H1 (cell line): ENCODE measurements at regions not wholly inside any gene's neighbourhood (a gene's known extent, or its start where the extent isn't known, plus 50 kb on each side); places are given as distances from the start of the nearest gene placed in this dataset.
A peak's percentile ranks its signal among the peaks of the same experiment; 100 is the strongest.

Experiments
- CTCF ChIA-PET: fragments of 300-600 bp; sonication (Branson Sonifier 250); formaldehyde crosslinking; loops from one replicate; lab custom pipeline; 2021; ENCODE audit not compliant: partially characterized antibody; lab: Charles Lee
- POLR2A ChIA-PET: fragments of 300-600 bp; sonication (Branson Sonifier 250); formaldehyde crosslinking; loops from one replicate; lab custom pipeline; 2021; ENCODE audit warnings: inconsistent platforms; ENCODE audit not compliant: partially characterized antibody; lab: Charles Lee
- DNase-seq, 2 experiments: peaks; one replicate each; pipeline versions ENCODE4 v3.0.0 to v3.0.0-alpha.2; 2010 to 2022; ENCODE audit warnings: low spot score in 2 of 2, low read depth in 1 of 2, mixed read lengths in 1 of 2
- FAIRE-seq: peaks from 2 replicates; lab custom pipeline; 2011; peaks lifted over from hg19 to GRCh38; lab: Jason Lieb, UNC
- H2AFZ ChIP-seq: 2 replicates; pipeline ENCODE4 v1.8.1; 2012; ENCODE audit warnings: low read length, inconsistent platforms
- H2AK5ac ChIP-seq: 2 replicates; pipeline ENCODE4 v1.6.1; 2013; ENCODE audit warnings: low read depth, low read length
- H2BK120ac ChIP-seq: replicated peaks from 2 replicates; pipeline ENCODE3; 2013; ENCODE audit warnings: low read depth, low read length, inconsistent platforms
- H2BK12ac ChIP-seq: 2 replicates; pipeline ENCODE4 v1.6.1; 2013; ENCODE audit warnings: low read depth, low read length
- H2BK15ac ChIP-seq: 2 replicates; pipeline ENCODE4 v1.6.1; 2013; ENCODE audit warnings: low read length
- H2BK20ac ChIP-seq: 2 replicates; pipeline ENCODE4 v1.6.1; 2013; ENCODE audit warnings: low read length
- H2BK5ac ChIP-seq: 2 replicates; pipeline ENCODE4 v1.6.1; 2013; ENCODE audit warnings: low read depth, low read length
- H3K14ac ChIP-seq: 2 replicates; pipeline ENCODE4 v1.6.1; 2013; ENCODE audit warnings: inconsistent platforms; ENCODE audit not compliant: insufficient read length
- H3K18ac ChIP-seq: 2 replicates; pipeline ENCODE4 v1.6.1; 2013; ENCODE audit warnings: low read length; ENCODE audit errors: extremely low read depth
- H3K23ac ChIP-seq: 2 replicates; pipeline ENCODE4 v1.6.1; 2013; ENCODE audit warnings: inconsistent platforms; ENCODE audit not compliant: insufficient read length
- H3K23me2 ChIP-seq: 2 replicates; pipeline ENCODE4 v1.6.1; 2013; ENCODE audit warnings: low read depth, low read length
- H3K27ac ChIP-seq: 2 replicates; pipeline ENCODE4 v1.6.1; 2011; ENCODE audit warnings: low read depth, low read length, inconsistent platforms
- H3K27me3 ChIP-seq, 4 experiments: replicated peaks in 1 of 4; 1 replicate in 1 of 4; 2 replicates in 3 of 4; pipeline versions ENCODE4 v1.6.1 to v1.8.1; 2011 to 2013; ENCODE audit warnings: low read length in 3 of 4, mild to moderate bottlenecking in 3 of 4, inconsistent platforms in 2 of 4, mixed read lengths in 2 of 4, moderate library complexity in 1 of 4; ENCODE audit not compliant: control insufficient read depth in 3 of 4, insufficient read depth in 3 of 4; ENCODE audit errors: extremely low read depth in 1 of 4
- H3K36me3 ChIP-seq, 4 experiments: 2 replicates each; pipeline versions ENCODE4 v1.6.1 to v1.8.1; 2011 to 2013; ENCODE audit warnings: mild to moderate bottlenecking in 4 of 4, low read length in 3 of 4, moderate library complexity in 2 of 4, control low read depth in 1 of 4, inconsistent platforms in 1 of 4; ENCODE audit not compliant: insufficient read depth in 4 of 4, control insufficient read depth in 2 of 4
- H3K4ac ChIP-seq: replicated peaks from 2 replicates; pipeline ENCODE3; 2013; ENCODE audit warnings: low read length, low read depth, mixed read lengths, inconsistent platforms; ENCODE audit not compliant: insufficient read length
- H3K4me1 ChIP-seq, 4 experiments: replicated peaks in 1 of 4; 1 replicate in 1 of 4; 2 replicates in 3 of 4; pipeline versions ENCODE4 v1.6.1 to v1.8.1; 2011 to 2013; ENCODE audit warnings: low read length in 3 of 4, inconsistent platforms in 2 of 4, mixed read lengths in 1 of 4; ENCODE audit not compliant: insufficient read depth in 4 of 4, control insufficient read depth in 3 of 4
- H3K4me2 ChIP-seq, 2 experiments: 2 replicates each; pipeline versions ENCODE4 v1.6.1 to v1.8.1; 2011 to 2013; ENCODE audit warnings: low read depth in 2 of 2, low read length in 2 of 2, control low read depth in 1 of 2, inconsistent platforms in 1 of 2, mild to moderate bottlenecking in 1 of 2; ENCODE audit not compliant: insufficient read depth in 1 of 2
- H3K4me3 ChIP-seq, 4 experiments: fragments of 200-600, 300-600 bp in 1 of 4; sonication (generic), shearing (Covaris generic), sonication (Bioruptor Twin) in 1 of 4; 2 replicates each; pipeline versions ENCODE4 v1.5.1 to v1.8.1; 2011 to 2016; ENCODE audit warnings: low read length in 4 of 4, low read depth in 3 of 4, control low read depth in 2 of 4, inconsistent platforms in 2 of 4, mild to moderate bottlenecking in 2 of 4, mixed read lengths in 1 of 4, moderate library complexity in 1 of 4; ENCODE audit not compliant: insufficient read depth in 2 of 4; ENCODE audit errors: extremely low read depth in 1 of 4
- H3K56ac ChIP-seq: replicated peaks from 2 replicates; pipeline ENCODE3; 2013; ENCODE audit warnings: low read depth, mild to moderate bottlenecking, mixed read lengths, low read length, inconsistent platforms; ENCODE audit not compliant: insufficient read length
- H3K79me1 ChIP-seq: 2 replicates; pipeline ENCODE4 v1.6.1; 2013; ENCODE audit warnings: low read depth, low read length, control low read depth
- H3K79me2 ChIP-seq, 2 experiments: 2 replicates each; pipeline versions ENCODE4 v1.6.1 to v1.8.1; 2012 to 2013; ENCODE audit warnings: low read length in 2 of 2, mild to moderate bottlenecking in 2 of 2, inconsistent platforms in 1 of 2; ENCODE audit not compliant: insufficient read depth in 2 of 2, control insufficient read depth in 1 of 2
- H3K9ac ChIP-seq, 4 experiments: replicated peaks in 1 of 4; 1 replicate in 1 of 4; 2 replicates in 3 of 4; pipeline versions ENCODE4 v1.6.1 to v1.8.1; 2011 to 2013; ENCODE audit warnings: low read depth in 3 of 4, low read length in 3 of 4, control low read depth in 2 of 4, mild to moderate bottlenecking in 2 of 4, moderate library complexity in 2 of 4, inconsistent platforms in 1 of 4; ENCODE audit errors: extremely low read depth in 1 of 4
- H3K9me3 ChIP-seq, 2 experiments: 2 replicates each; pipeline versions ENCODE4 v1.6.1 to v1.8.1; 2012 to 2013; ENCODE audit warnings: mild to moderate bottlenecking in 2 of 2, moderate library complexity in 2 of 2, control low read depth in 1 of 2, inconsistent platforms in 1 of 2, low read depth in 1 of 2, low read length in 1 of 2, mixed read lengths in 1 of 2; ENCODE audit not compliant: insufficient read depth in 2 of 2
- H4K20me1 ChIP-seq, 2 experiments: replicated peaks in 1 of 2; 2 replicates each; pipeline versions ENCODE3 to v1.8.1; 2011 to 2013; ENCODE audit warnings: inconsistent platforms in 2 of 2, low read length in 2 of 2, mild to moderate bottlenecking in 1 of 2; ENCODE audit not compliant: insufficient read depth in 2 of 2, control insufficient read depth in 1 of 2
- H4K5ac ChIP-seq: 2 replicates; pipeline ENCODE4 v1.6.1; 2013; ENCODE audit warnings: low read length, low read depth, mixed read lengths, inconsistent platforms; ENCODE audit not compliant: insufficient read length
- H4K8ac ChIP-seq: 2 replicates; pipeline ENCODE4 v1.8.0; 2013; ENCODE audit warnings: mild to moderate bottlenecking, moderate library complexity, low read length, inconsistent platforms; ENCODE audit not compliant: insufficient read depth; ENCODE audit errors: extremely low read depth
- H4K91ac ChIP-seq: replicated peaks from 2 replicates; pipeline ENCODE3; 2013; ENCODE audit warnings: low read length, mixed read lengths, inconsistent platforms; ENCODE audit not compliant: insufficient read length
- GABPA ChIP-seq: IDR thresholded peaks from 2 replicates; pipeline ENCODE4 v1.6.1; 2011; ENCODE audit warnings: mild to moderate bottlenecking, low read length, moderate library complexity, borderline replicate concordance; ENCODE audit not compliant: insufficient read depth
- MAFK ChIP-seq: IDR thresholded peaks from 2 replicates; pipeline ENCODE4 v1.6.1; 2012; ENCODE audit warnings: low read depth, mild to moderate bottlenecking, improper control_type of control experiment, low read length

DNA sequence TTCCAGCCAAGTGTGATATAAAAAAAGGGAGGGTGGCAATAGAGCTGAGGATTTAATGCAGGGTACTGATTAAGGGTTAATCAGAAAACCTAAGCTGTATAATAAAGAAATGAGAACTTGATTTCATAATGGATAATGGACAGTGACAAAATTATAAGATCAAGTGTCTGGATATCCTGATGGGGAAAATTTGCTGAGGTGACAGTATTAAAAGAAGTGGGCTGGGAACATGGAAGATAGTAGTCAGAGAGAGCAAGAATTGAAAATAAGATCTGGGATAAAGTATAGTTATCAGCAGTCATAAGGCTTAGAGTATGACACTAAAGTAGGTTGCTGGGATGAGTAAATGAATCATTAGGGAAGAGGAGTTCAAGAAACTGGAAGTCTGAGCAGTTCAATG lies 627.3 kb upstream of the RGS18 start:
- Histone ChIP-seq H2BK12ac (no peak overlapping the region), H2BK20ac (no peak overlapping the region), H3K14ac (no peak overlapping the region)
- DNase-seq = no peak
- TF ChIP-seq MAFK = peak; percentile 45; the same call in 1 of the 2 replicates
- TF ChIP-seq GABPA = no peak
- TF ChIP-seq, all 59 proteins: peak for 1
- Histone ChIP-seq H3K79me2 (no peaks in the 10 kb centered on the region), H3K27me3 (no peaks in the 10 kb centered on the region), H2BK5ac (no peak overlapping the region), H4K8ac (no peak overlapping the region), H3K4me1 (peaks cover 0 to 4% (median 0%) of the 10 kb centered on the region in 4 experiments; a peak in 1 of 7 replicates), H3K18ac (no peak overlapping the region), H3K36me3 (no peaks in the 10 kb centered on the region), H2AK5ac (no peak overlapping the region), H4K91ac (no peak overlapping the region), H3K79me1 (no peaks in the 10 kb centered on the region), H2BK15ac (no peak overlapping the region), H3K9me3 (no peaks in the 10 kb centered on the region), H3K23me2 (no peaks in the 10 kb centered on the region), H4K20me1 (no peaks in the 10 kb centered on the region), H2AFZ (no peak overlapping the region), H3K4me3 (no peak overlapping the region), H3K56ac (no peak overlapping the region), H3K4me2 (no peak overlapping the region), H3K9ac (no peak overlapping the region), H3K23ac (no peak overlapping the region), H2BK120ac (no peak overlapping the region), H4K5ac (no peak overlapping the region), H3K4ac (no peak overlapping the region), H3K27ac (no peak overlapping the region)
- no peak for FAIRE-seq
- POLR2A ChIA-PET = no interaction called here
- CTCF ChIA-PET = no interaction called here
